Anterior cingulate cortex (tissue), 58 donors: ENCODE measurements at regions not wholly inside any gene's neighbourhood (a gene's known extent, or its start where the extent isn't known, plus 50 kb on each side); places are given as distances from the start of the nearest gene placed in this dataset.
"Not testable (repeated sequence)": the region's sequence is repeated elsewhere in the genome, so short reads cannot be mapped to it uniquely, and the experiment has no call there.

ENCODE experiments used
- DNase-seq, 58 donors: peaks; one replicate each; lab custom pipeline; 2025; lab: John Stamatoyannopoulos, UW

DNA sequence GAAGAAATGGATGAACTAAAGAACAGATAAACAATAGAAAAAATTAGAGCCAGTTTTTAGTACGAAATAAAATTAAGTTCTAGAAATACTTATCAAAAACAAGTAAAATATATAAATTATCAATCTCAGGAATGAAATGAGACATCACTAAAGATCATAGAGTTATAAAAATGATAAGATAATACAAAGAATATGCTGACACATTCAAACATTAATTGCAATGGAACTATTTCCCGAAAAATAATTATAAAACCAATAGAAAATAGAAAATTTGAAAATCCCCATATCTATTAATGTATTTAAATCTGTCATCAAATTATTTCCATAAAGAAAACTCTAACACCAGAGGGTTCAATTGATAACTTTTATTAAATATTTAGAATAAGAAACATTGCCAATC, 458.1 kb upstream of the MBL2 start:
- DNase-seq = no peak

DNA sequence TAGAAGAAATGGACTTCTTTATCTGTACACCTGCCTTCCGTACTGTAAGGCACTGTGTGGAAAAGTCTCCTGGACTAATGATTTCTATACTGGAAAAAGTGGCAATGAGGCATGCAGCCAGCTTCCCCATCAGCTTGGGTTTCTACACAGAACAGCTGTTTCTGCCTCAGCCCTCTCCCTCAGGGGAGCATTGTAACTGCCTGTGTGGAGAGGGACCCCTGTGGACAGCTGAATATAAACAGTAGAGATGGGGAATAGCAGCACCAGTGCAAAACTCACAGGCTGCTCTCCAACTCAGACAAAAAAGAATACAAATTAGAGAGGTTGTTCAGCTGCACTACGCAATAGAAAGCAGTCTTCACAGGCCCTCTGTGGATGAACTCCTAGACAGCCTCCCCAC, 451.3 kb upstream of the MBL2 start:
- no peak for DNase-seq

DNA sequence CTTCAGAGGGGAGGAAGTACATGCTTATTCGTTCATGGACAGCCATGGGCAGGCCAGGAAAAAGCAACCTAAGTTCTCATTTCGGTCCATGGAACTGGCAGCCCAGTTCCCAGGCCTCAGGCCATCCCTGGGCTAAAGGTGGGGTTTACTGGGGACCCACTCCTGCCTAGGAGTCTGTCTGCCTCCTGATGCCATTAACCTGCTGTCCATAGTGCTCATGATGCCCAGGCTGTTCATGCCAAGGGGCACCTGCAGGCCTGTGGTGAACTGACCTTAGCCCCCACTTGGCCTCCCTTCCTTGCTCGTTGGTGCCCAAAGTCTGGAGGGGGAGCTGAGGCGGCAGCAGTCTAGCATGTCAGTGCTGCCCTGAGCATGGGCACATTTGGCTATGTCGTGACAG, 450.2 kb upstream of the MBL2 start:
- DNase-seq = no peak

DNA sequence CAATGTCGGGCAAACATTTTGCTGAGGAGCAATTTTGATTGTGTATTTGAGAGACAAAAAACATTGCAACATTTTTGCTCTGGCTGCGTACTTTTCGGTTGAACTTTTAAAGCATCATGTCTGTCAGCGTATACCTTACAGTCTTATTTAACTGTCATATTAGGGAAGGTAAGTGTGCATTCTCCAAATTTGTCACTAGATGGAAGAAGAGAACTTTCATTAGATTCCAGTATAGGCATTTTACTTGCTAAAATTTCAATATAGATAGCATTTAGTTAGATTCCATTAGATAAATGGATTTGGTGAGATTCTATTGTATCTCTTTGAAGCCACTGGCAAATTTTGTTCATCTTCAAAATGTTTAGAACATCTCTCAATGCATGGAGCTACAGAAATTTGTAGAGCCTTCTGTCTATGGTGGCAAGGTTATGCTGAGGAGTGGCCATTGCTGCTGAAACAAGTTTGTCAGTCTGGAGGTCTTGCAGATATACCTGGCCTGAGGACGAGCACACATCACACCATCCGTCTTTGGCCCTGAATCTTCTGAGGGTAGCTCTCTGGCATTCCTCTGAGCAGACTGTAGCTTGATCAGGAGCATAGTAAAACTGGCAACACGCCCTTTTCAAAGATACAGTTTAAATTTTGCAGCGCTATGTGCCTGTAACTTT, 437.5 kb upstream of the MBL2 start:
- DNase-seq = no peak

DNA sequence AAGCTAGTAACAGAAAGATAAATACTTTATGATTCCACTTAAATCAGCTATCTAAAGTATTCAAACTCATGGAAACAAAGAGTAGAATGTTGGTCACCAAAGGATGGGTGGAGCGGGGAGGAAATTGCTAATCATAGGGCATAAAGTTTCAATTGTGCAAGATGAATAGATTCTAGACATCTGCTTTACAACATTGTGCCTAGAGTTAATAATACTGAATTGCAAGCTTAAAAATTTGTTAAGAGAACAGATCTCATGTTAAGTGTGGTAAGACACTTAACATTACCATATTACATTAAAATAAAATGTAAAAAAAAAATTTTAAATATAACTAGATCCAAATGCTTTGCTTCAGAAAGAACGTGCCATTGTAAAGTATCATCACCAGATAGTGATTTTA, 411.1 kb upstream of the MBL2 start:
- no peak for DNase-seq

DNA sequence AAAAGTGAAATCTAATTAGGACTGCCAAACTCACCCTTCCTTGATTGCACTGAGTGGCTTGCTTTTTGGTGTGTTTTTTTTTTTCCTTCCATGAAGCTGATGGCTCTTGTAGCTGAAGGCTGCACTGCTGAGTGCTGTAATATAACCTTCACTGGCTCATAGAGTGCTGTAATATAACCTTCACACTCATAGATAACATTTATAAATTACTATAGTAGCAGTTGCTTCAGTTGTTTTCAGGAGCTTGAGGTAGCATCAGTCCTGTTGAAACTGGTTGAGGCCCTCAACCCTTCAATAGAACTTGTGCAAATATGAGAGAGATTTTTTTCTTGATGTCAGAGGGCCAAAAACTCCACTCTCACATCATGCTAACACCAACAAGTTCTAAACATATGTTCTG, 404.9 kb upstream of the MBL2 start:
- DNase-seq = no peak

DNA sequence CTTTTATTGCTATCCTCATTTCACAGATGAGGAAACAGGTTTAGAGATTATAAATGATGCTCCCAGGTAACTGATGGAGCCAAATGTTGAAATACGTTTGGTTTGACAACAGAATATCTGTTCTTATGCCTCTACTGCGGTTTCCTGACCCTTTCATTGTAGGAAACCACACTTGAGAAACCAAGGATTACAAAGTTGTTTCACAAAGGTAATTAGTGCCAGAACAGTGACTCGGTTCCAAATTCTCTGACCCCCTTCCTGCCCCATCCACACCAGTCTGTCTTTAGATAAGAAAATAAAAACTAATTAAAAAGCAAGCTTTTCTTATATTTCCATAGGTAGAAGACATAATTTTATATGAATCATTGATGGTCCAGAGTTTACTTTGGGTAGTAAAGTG, 393.7 kb upstream of the MBL2 start:
- DNase-seq = no peak

DNA sequence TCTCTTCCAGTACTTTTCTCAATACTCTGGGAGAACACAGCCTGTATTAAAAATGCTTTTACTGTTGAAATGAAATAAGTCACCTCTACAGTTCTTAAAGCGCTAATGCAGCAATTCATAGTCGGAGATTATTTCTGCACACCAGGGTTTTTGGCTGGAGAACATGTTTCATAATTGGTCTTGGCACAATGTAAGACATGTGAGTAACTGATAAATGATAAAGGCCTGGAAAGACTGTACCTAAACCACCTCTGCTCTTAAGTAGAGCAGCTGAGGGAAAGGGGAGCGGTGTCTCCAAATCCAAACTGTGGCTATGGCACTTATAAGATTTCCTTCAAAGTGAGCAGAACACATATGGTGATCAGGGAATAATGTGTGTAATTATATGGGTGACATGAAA, 390.3 kb upstream of the MBL2 start:
- DNase-seq = no peak

DNA sequence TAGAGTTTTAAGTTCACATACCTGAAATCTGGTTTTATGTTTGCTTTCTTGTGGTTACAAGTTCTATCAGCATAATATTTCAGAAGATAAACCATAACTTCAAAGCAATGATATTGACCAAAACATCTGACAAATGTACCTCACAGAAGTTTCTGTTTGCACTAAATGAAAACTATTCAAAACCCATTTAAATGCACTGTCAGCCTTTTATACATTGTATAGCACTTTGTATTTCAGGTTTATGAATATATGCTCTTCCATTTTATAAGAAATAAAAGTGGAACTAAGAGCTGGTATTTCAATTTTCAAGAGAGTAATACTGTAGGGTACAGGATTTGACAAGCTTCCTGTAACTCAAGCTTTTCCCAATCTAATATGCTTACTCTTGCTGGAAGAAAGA, 388.6 kb upstream of the MBL2 start:
- no peak for DNase-seq

DNA sequence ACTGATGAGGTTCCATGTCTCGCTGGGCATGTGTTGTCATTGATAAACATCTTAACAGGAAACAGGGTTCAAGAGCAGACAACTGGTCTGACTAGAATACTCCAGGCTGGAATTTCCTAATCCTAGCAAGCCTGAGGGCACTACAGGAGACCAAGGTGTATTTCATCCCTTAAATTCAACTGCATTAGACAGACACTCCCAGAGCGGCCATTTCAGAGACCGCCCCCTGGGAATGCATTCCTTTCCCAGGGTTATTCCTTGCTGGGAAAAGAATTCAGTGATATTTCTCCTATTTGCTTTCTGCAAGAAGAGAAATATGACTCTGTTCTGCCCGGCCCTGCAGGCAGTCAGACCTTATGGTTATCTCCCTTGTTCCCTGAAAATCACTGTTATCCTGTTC, 383.1 kb upstream of the MBL2 start:
- DNase-seq = not testable (repeated sequence)

DNA sequence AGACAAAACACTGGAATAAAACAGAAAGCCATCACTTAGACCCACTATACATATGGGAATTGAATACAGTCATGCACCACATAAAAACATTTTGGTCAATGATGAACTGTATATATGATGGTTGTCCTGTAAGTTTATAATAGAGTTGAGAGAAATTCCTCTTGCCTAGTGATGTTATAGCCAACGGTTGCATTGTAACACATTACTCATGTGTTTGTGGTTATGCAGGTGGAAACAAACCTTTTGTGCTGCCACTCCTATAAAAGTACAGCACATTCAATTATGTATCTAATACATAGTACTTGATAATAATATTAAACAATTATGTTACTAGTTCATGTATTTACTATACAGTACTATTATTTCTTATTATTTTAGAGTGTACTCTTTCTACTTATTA, 381.2 kb upstream of the MBL2 start:
- DNase-seq = no peak

DNA sequence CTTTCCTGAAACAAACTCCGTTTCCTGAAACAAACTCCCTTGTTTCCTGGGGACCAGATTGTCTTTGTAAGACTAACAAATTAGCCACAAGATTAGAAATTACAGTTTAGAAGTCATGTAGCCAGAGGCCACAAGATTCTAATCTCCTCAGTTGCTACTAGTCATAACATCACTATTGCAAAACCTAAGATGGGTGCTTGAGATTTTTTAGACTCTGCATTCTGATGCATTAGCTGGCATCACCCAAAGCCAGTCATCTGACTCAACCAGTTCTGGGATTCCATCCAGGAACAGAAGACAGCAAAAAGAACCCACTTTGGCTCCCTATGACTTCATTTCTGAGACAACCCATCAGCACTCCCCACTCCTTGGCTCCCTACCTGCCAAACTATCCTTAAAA, 367.9 kb upstream of the MBL2 start:
- DNase-seq = no peak

DNA sequence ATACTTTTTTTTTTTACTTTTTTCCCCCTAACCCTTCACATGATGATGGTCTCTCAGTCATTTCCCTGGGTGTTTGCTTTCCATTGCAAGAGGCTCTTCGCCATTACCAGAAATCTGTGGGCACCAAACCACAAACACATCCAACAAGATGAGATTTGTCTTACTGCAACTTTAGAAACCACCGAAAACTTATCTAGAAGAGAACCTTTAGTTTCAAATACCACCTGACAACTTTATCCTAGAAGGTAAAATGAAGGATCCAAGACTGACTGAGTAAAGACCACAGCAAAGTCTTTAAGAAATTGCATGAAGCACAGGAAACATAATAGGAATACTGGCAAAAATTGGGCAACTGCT, 363.3 kb upstream of the MBL2 start:
- no peak for DNase-seq

DNA sequence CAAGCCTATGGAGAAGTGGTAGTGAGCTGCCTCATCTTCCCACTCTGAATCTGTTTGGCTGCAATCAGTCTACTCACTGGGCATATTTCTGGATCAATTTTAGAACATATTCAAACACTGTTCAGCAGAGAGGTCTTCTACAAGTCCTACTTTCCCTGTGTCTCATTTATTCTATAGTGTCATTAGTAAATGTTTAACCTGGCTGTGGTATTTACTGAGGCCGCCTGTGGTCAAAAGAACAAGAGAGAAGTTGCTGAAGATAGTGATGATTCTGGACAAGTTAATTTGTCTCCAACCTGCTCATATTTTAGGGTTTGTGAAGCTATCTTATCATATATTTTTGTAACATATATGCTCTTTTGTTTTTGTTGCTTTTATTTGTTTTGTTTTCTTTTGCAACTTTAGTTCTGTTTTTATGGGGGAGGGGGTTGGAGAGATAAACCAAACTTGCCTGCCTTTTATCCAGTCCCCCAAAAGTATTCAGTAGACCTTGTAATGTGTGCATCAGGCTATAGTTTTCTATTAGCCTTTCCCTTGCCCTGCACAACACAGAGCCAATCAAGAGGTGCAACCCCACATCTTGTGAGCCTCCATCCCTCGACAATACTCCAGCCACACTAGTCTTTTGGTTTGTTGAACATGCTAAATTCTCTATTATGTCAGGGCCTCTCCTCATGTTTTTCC, 362.8 kb upstream of the MBL2 start:
- no peak for DNase-seq

DNA sequence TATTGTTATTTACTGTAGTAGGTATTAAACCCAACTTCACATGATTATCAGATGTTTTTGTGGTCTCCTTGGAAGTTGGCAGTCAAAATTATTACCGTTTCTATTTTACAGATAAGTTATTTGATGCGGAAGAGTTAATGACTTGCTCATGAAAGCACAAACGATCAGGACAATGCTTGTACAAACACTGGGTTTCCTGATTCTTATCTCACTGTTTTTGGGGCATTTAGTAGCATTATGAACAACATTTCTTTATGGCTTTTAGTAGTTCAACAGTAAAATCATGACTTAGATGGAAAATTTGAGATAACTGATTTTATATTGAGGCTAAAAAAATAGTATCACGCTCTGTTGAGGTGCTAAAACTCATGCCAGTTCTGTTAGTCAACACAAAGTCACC, 361.5 kb upstream of the MBL2 start:
- no peak for DNase-seq

DNA sequence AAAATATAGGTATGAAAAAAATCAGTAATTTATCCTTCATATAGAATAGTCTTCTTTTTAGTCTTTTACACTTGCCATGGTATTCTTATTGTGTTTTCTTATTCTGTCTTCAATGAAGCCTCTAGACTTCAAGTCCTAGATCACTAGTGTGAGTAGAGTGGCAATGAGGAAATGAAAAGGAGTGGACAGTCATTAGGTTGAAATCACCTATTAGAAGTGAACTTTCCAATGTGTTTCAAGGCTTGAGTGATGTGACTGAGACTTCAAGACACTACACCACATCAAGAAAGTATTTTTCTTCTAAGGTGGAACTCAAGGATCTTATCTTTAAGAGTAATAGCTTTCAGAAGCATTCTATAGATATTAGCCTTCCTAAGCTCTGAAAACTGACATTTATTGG, 357.8 kb upstream of the MBL2 start:
- no peak for DNase-seq

DNA sequence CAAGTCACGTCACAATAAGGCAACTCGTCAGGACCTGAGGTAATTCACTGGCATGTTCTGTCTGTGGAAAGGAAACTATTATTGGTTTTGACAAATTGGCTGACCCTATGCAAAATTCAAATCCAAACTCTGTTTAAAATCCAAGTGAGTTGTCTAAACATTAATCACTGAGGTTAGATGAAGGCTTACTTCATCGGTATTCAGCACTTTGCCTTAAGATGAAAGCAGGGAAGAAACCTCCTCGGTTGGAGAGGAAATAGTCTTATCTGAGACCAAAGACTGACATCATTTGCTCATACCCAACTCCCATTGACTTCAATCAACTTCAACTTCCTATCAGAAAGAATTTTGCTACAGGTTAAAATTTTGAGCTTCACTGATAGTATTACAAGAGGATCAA, 355.1 kb upstream of the MBL2 start:
- no peak for DNase-seq

DNA sequence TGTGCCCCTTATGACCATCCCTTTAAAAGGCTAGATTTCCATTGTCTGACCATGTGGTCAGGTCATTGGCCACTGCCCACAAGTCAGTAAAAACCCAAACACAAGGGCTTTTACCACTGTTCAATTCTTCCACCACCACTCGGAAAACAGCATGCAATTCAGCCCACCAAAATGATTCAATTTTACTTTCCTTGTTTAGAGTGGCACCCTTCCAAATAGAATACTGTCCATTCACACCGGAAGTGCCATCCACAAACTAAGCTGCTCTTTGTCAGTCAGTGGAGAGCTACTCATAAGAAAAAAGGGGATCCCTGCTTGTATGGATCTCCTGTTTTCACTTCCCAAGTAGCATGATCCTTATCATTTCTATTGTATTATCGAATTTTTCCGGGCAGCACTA, 350.7 kb upstream of the MBL2 start:
- no peak for DNase-seq

DNA sequence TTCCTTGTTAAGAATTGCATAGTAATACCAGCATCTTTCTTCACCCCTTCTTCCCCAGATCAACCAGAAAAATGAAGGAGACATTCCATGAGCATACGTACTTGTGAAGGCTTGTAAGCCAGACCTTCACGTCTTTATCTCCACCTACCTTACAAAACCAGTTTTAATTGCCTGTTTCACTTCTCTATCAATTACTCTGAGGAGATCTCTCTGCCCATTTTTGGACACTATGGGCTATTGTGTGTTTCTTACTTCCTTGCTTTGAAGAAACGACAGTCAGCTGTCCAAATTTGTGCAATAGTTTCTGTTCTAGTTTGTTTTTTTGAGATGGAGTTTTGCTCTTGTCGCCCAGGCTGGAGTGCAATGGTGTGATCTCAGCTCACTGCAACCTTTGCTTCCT, 349.7 kb upstream of the MBL2 start:
- DNase-seq = no peak

DNA sequence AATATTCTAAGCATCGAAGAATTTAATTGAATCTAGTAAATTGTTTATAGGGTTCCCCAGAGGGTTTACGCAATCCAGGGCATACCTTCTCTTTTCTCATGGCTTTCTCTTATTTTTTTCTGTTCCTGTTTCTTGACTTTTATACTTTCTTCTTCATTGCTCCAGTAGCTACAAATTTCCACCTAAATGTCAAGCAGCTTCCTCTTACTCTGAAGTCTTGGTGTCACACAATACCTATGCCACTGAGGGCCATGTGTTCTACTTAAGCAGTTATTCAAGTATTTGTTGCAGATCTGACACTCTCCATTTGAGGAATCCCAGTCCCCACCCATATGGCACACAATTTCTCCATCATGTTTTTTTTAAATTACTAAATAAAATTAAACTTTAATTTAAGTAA, 343.1 kb upstream of the MBL2 start:
- no peak for DNase-seq

DNA sequence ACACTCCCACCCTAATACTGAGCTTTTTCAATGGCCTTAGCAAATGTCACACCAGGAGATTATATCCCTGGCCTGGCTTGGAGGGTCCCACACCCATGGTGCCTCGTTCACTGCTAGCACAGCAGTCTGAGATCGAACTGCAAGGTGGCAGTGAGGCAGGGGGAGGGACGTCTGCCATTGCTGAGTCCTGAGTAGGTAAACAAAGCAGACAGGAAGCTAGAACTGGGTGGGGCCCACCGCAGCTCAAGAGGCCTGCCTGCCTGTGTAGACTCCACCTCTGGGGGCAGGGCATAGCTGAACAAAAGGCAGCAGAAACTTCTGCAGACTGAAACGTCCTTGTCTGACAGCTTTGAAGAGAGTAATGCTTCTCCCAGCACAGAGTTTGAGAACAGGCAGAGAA, 338.9 kb upstream of the MBL2 start:
- DNase-seq = no peak

DNA sequence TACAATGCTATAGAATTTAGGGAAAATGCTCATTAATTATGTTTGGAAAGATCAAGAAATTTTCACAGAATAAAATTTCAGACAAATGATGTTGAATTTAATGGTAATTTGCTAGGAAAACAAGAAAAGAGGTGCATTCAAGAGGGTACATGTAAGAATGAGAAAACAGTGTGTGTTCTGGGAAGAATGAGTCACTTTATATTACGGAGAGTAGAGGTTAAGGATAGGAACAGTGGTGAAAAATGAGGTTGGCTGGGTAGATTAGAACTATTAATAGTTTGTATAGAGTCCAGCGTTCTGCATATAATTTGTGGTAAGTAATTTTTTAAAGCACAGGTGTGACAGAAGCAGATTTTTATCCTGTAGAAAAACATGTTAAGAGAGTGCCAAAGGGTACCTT, 336.7 kb upstream of the MBL2 start:
- no peak for DNase-seq
